Right lobe of liver (tissue), 6 donors: ENCODE measurements at regions not wholly inside any gene's neighbourhood (a gene's known extent, or its start where the extent isn't known, plus 50 kb on each side); places are given as distances from the start of the nearest gene placed in this dataset.

Experiments
- ATAC-seq, 4 donors: fragments of 200-7000 bp; cut with Tn5 transposase; one replicate each; pipeline ENCODE4 v1.9.1; 2020; ENCODE audit warnings: mild to moderate bottlenecking in 4 of 4, moderate library complexity in 4 of 4
- DNase-seq, 3 donors: peaks; one replicate each; pipeline ENCODE4 v3.0.0-alpha.2; 2020
- H3K27ac ChIP-seq, 3 donors: fragments of 200-600 bp; one replicate each; pipeline ENCODE4 v1.8.0; 2022
- H3K27me3 ChIP-seq, 2 donors: fragments of 200-600 bp; one replicate each; pipeline ENCODE4 v1.8.0; 2022
- H3K36me3 ChIP-seq, 4 donors: fragments of 200-600 bp; sonication (generic) in 1 of 4; one replicate each; pipeline versions ENCODE4 v1.5.1 to v1.8.0; 2017 to 2022; ENCODE audit warnings: control low read depth in 1 of 4
- H3K4me1 ChIP-seq, 4 donors: fragments of 200-600 bp; sonication (generic) in 1 of 4; one replicate each; pipeline versions ENCODE4 v1.5.1 to v1.8.0; 2017 to 2022; ENCODE audit warnings: control low read depth in 1 of 4
- H3K4me3 ChIP-seq, 3 donors: fragments of 200-600 bp; one replicate each; pipeline ENCODE4 v1.8.0; 2022
- H3K9me3 ChIP-seq, 4 donors: fragments of 200-600 bp; sonication (generic) in 1 of 4; one replicate each; pipeline versions ENCODE4 v1.5.1 to v1.8.0; 2017 to 2022; ENCODE audit warnings: control low read depth in 1 of 4
- CTCF ChIP-seq, 4 donors: fragments of 200-600 bp in 3 of 4; fragments of 450-650 bp in 1 of 4; IDR thresholded peaks; one replicate each; pipeline versions ENCODE4 v1.5.1 to v1.8.0; 2016 to 2022; ENCODE audit warnings: antibody characterized with exemption in 4 of 4, mild to moderate bottlenecking in 2 of 4
- POLR2A ChIP-seq: fragments of 450-650 bp; IDR thresholded peaks from one replicate; pipeline ENCODE4 v1.6.1; 2017; ENCODE audit warnings: antibody characterized with exemption, mild to moderate bottlenecking
- WGBS: methylation state at CpG from one replicate; pipeline ENCODE4 v1.1.6; 2018; ENCODE audit warnings: low coverage, low lambda C conversion rate; ENCODE audit not compliant: insufficient coverage; ENCODE audit errors: missing lambda C conversion rate; 5-methylcytosine and 5-hydroxymethylcytosine counted together
- intact Hi-C, 2 donors: fragments of 100-400 bp; cut with DNase I; formaldehyde crosslinking; loops; one replicate each; pipeline versions ENCODE4 v1.11.2 to v1.14.1; 2022
- donor health status: DM: no; HTN: yes; CAD: no.
- donor health status: DM: no; HTN: no; CAD: no.
- donor health status: DM: no; HTN: no; CAD: no.
- donor health status: DM: no; HTN: yes; CAD: no.
- donor health status: DM: no; HTN: yes; CAD: no.

GRCh38 chr11:104404231-104405175, 240.6 kb upstream of the PDGFD start:
- ATAC-seq = no peak
- H3K27me3 ChIP-seq = no peaks in the 10 kb centered on the region
- intact Hi-C loops = no loop called here
- H3K36me3 ChIP-seq = no peaks in the 10 kb centered on the region
- H3K4me1 ChIP-seq = no peaks in the 10 kb centered on the region
- H3K27ac ChIP-seq = no peak overlapping the region
- no peak for TF ChIP-seq POLR2A
- TF ChIP-seq CTCF (IDR thresholded peaks at IDR 0.05) = no peak
- H3K4me3 ChIP-seq = no peak overlapping the region
- WGBS = 47% methylated on average over 3 of the region's 3 CpGs
- no peaks in the 10 kb centered on the region for H3K9me3 ChIP-seq
- no peak for DNase-seq

- Histone ChIP-seq H3K4me3 (no peak overlapping the region), H3K27me3 (no peaks in the 10 kb centered on the region), H3K9me3 (no peaks in the 10 kb centered on the region), H3K36me3 (no peaks in the 10 kb centered on the region), H3K27ac (no peak overlapping the region), H3K4me1 (no peaks in the 10 kb centered on the region)
- intact Hi-C loops = no loop called here
- WGBS = 28% methylated on average over 1 of the region's 1 CpG
- TF ChIP-seq POLR2A (no peak), CTCF (IDR thresholded peaks at IDR 0.05) (no peak)
- DNase-seq (no peak), ATAC-seq (no peak)
Observed at GRCh38 chr11:104402812-104403521, 239.0 kb upstream of the PDGFD start.

- DNase-seq (no peak), ATAC-seq (no peak)
- intact Hi-C loops = no loop called here
- WGBS = 4% methylated on average over 1 of the region's 1 CpG
- Histone ChIP-seq H3K9me3 (no peaks in the 10 kb centered on the region), H3K36me3 (no peaks in the 10 kb centered on the region), H3K4me1 (no peaks in the 10 kb centered on the region), H3K27me3 (no peaks in the 10 kb centered on the region), H3K27ac (no peak overlapping the region), H3K4me3 (no peak overlapping the region)
- TF ChIP-seq CTCF (IDR thresholded peaks at IDR 0.05) (no peak), POLR2A (no peak)
Observed at GRCh38 chr11:104394508-104394907, 230.6 kb upstream of the PDGFD start.

GRCh38 chr11:104390651-104391050, 226.7 kb upstream of the PDGFD start:
- DNase-seq = no peak
- TF ChIP-seq CTCF (IDR thresholded peaks at IDR 0.05) (no peak), POLR2A (no peak)
- H3K4me3 ChIP-seq = no peak overlapping the region
- ATAC-seq = no peak
- H3K36me3 ChIP-seq = no peaks in the 10 kb centered on the region
- no peaks in the 10 kb centered on the region for H3K9me3 ChIP-seq
- H3K4me1 ChIP-seq = no peaks in the 10 kb centered on the region
- no peak overlapping the region for H3K27ac ChIP-seq
- WGBS = 39% methylated on average over 4 of the region's 4 CpGs
- H3K27me3 ChIP-seq = no peaks in the 10 kb centered on the region
- intact Hi-C loops = no loop called here
